Bronchial epithelial cell (primary cell): ENCODE measurements at regions not wholly inside any gene's neighbourhood (a gene's known extent, or its start where the extent isn't known, plus 50 kb on each side); places are given as distances from the start of the nearest gene placed in this dataset.

ENCODE experiments used
- DNase-seq: peaks from one replicate; pipeline ENCODE4 v3.0.0-alpha.2; 2010; ENCODE audit warnings: low read depth
- FAIRE-seq: peaks from 2 replicates; lab custom pipeline; 2011; peaks lifted over from hg19 to GRCh38; lab: Jason Lieb, UNC
- H3K27me3 ChIP-seq: 2 replicates; pipeline ENCODE4 v1.5.1; 2011; ENCODE audit warnings: low read length; ENCODE audit not compliant: control insufficient read depth, insufficient read depth
- H3K36me3 ChIP-seq: 2 replicates; pipeline ENCODE4 v1.5.1; 2011; ENCODE audit warnings: low read length; ENCODE audit not compliant: control insufficient read depth, insufficient read depth
- H3K4me3 ChIP-seq: 2 replicates; pipeline ENCODE4 v1.5.1; 2011; ENCODE audit warnings: mild to moderate bottlenecking, low read depth, low read length, control low read depth
- TF ChIP-seq, protein P1 (sequence below): IDR thresholded peaks from 2 replicates; pipeline ENCODE4 v1.5.1; 2011; ENCODE audit warnings: mild to moderate bottlenecking, moderate library complexity, low read length, control low read depth, inconsistent platforms; ENCODE audit not compliant: insufficient read depth, severe bottlenecking

DNA sequence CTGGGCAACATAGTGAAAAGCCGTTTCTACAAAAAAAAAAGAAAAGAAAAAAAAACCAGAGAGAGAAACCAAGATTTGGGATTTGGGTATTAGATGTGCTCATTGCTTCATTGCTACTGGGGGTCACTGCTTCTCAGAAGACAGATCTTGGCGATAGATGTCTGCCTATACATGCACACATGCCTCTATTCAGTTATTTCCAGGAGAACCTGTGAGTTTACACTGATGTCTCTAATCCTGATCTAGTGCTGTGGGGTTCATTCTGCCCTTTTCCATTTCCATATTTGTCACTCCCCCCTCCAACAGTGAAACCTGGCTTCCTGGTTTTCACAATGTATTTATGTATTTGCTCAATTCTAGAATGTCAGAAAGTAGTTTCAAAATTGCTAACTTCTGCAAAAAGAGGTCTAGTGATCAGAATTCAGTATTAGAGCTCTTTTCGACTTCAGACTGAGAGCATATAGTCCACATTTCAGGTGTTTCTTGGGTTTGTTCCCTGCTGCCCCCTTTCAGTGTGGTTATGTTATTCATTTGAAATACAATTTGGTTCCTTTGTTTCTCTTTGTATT is 111.0 kb downstream of the SLC25A47 start:
- H3K27me3 ChIP-seq: no peaks in the 10 kb centered on the region
- FAIRE-seq: no peak
- no peaks in the 10 kb centered on the region for H3K36me3 ChIP-seq
- H3K4me3 ChIP-seq: no peak overlapping the region
- DNase-seq: no peak
- TF ChIP-seq, protein P1, sequence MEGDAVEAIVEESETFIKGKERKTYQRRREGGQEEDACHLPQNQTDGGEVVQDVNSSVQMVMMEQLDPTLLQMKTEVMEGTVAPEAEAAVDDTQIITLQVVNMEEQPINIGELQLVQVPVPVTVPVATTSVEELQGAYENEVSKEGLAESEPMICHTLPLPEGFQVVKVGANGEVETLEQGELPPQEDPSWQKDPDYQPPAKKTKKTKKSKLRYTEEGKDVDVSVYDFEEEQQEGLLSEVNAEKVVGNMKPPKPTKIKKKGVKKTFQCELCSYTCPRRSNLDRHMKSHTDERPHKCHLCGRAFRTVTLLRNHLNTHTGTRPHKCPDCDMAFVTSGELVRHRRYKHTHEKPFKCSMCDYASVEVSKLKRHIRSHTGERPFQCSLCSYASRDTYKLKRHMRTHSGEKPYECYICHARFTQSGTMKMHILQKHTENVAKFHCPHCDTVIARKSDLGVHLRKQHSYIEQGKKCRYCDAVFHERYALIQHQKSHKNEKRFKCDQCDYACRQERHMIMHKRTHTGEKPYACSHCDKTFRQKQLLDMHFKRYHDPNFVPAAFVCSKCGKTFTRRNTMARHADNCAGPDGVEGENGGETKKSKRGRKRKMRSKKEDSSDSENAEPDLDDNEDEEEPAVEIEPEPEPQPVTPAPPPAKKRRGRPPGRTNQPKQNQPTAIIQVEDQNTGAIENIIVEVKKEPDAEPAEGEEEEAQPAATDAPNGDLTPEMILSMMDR: no peak

DNA sequence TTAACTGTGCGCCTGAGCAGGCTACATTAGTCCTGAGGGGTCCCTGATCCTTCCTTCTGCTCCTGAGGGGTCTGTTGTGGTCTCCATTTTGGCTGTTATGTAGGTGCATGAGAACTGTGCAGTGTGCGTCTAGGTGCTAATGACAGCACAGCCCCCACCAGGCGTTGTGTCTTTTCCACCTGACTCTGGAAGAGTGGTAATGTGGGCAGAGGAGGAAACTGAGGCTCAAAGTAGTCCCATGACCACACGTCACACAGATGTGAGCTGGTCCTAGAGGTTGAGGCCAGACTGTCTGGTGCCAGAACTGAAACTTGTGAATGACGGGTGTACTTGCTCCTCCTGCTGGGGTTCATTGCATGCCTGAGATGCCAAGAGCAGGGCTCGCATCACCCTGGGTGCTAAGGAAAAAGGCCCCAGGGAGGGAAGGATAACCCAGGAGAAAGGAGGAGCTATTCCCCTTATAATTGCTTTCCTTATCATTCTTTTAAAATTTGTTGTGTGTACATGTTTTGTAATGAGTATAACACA is 111.8 kb downstream of the SLC25A47 start:
- FAIRE-seq (no peak), DNase-seq (no peak)
- H3K27me3 ChIP-seq: no peaks in the 10 kb centered on the region
- TF ChIP-seq, protein P1: no peak
- no peaks in the 10 kb centered on the region for H3K36me3 ChIP-seq
- no peak overlapping the region for H3K4me3 ChIP-seq

DNA sequence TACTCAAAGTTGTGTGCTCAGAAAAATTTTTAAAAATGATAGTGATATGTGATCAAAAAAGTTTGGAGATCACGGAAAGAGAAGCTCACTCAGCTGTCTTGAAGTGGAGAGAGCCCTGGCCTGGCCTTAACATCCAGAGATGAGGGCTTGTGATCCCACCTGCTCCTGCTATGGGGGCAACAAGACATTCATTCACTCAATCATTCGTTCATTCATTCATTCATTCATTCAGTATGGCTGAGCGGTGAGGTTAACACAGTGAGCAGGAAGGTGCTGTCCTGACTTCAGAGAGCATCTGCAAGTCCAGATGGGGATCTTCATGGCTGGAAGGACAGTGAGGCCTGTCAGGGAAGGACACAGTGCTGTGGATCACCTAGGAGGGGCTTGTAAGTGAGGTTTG is 112.3 kb downstream of the SLC25A47 start:
- H3K36me3 ChIP-seq: no peaks in the 10 kb centered on the region
- TF ChIP-seq, protein P1: no peak
- DNase-seq: no peak
- H3K4me3 ChIP-seq: no peak overlapping the region
- FAIRE-seq: no peak
- H3K27me3 ChIP-seq: no peaks in the 10 kb centered on the region

DNA sequence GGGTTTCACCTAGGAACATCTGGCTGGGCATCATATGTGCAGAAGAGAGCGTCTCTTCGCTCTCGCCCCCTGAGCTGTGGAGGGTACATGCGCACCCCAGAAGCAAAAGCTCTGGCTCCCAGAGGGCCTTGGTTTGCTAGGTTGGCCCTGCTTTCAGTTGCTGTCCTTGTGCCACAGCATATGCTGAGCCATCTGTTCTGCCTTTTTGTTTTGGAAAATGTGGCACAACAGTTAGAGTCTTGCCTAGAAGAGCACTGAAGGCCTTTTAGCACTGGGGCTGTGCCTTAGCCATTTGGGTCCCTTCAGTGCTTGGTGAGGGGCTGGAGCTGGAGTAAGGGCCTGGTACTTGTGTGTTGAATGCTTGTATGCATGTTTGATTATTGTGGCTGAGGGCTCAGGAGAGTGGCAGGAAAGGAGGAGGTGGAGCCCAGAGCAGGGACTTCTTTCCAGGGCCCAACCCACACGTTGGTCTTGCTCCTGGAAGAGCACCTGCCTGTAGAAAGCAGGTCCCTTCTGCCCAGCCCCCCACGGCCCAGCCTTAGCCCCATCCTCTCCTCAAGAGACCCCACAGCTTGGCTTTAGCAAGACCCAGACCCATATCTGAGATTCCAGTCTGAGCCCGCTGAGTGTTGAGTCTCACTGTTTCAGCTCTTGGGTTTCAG is 113.7 kb downstream of the SLC25A47 start:
- FAIRE-seq: no peak

DNA sequence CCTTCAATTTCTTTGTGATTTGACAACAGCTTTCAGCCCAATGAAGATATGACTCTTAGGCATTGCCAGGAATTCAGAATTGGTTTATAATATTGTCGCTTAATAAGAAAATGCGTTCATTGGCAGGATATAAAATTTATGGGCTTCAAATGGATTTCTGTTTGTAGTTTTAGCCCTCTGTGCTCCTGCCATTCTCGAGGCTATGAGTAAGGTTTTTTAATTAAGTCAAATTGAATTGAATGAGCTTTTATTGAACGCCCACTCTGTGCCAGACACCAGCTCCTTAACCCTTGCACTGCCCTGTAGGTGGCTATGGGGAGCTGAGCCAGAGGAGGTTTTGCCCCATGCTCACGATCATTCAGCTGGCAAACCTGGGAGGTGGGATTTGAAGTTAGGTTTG is 115.1 kb downstream of the SLC25A47 start:
- no peak for FAIRE-seq
- Histone ChIP-seq H3K4me3 (no peak overlapping the region), H3K27me3 (no peaks in the 10 kb centered on the region), H3K36me3 (no peaks in the 10 kb centered on the region)
- DNase-seq: no peak
- TF ChIP-seq, protein P1: no peak

More for the DNA sequence above, 113.7 kb downstream of the SLC25A47 start:
- no peak for DNase-seq
- Histone ChIP-seq H3K36me3 (no peaks in the 10 kb centered on the region), H3K4me3 (no peak overlapping the region), H3K27me3 (no peaks in the 10 kb centered on the region)
- TF ChIP-seq, protein P1: no peak
